Stomach (tissue), 8 donors: ENCODE measurements at regions not wholly inside any gene's neighbourhood (a gene's known extent, or its start where the extent isn't known, plus 50 kb on each side); places are given as distances from the start of the nearest gene placed in this dataset.
"Not testable (repeated sequence)": the region's sequence is repeated elsewhere in the genome, so short reads cannot be mapped to it uniquely, and the experiment has no call there.

Experiments used
- DNase-seq, 2 donors: peaks; one replicate each; pipeline versions ENCODE4 v3.0.0 to v3.0.0-alpha.2; 2013 to 2019
- H3K27ac ChIP-seq, 5 donors: fragments of 200-600 bp in 4 of 5; sonication (generic) in 4 of 5; one replicate each; pipeline ENCODE4 v1.5.1; 2013 to 2019; ENCODE audit warnings: mild to moderate bottlenecking in 1 of 5, moderate library complexity in 1 of 5
- H3K27me3 ChIP-seq, 3 donors: fragments of 200-600 bp; sonication (generic); one replicate each; pipeline ENCODE4 v1.5.1; 2017 to 2019; ENCODE audit warnings: mixed run types in 1 of 3
- H3K36me3 ChIP-seq, 4 donors: fragments of 200-600 bp; sonication (generic); 1 replicate in 3 of 4; 2 replicates in 1 of 4; pipeline ENCODE4 v1.5.1; 2016 to 2019
- H3K4me1 ChIP-seq, 4 donors: fragments of 200-600 bp; sonication (generic); one replicate each; pipeline ENCODE4 v1.5.1; 2016 to 2019
- H3K4me3 ChIP-seq, 4 donors: fragments of 200-600 bp; sonication (generic) in 3 of 4; one replicate each; pipeline ENCODE4 v1.5.1; 2016 to 2019; ENCODE audit warnings: mild to moderate bottlenecking in 1 of 4
- H3K9me3 ChIP-seq, 4 donors: fragments of 200-600 bp; sonication (generic); one replicate each; pipeline ENCODE4 v1.5.1; 2016 to 2019
- EP300 ChIP-seq: sonication (generic); formaldehyde crosslinking; IDR thresholded peaks from one replicate; pipeline ENCODE4 v1.6.1; 2017; ENCODE audit warnings: antibody characterized with exemption
- POLR2A ChIP-seq, 4 donors: fragments of 450-650 bp; IDR thresholded peaks; one replicate each; pipeline ENCODE4 v1.6.1; 2016; ENCODE audit warnings: antibody characterized with exemption in 4 of 4, control low read depth in 2 of 4, mild to moderate bottlenecking in 1 of 4, moderate library complexity in 1 of 4
- POLR2AphosphoS5 ChIP-seq, 3 donors: sonication (generic); formaldehyde crosslinking; IDR thresholded peaks; one replicate each; pipeline ENCODE4 v1.6.1; 2016; ENCODE audit warnings: antibody characterized with exemption in 3 of 3
- WGBS, 5 donors: extraction: QIAGEN DNeasy Blood & Tissue Kit in 3 of 5; methylation state at CpG; one replicate each; pipeline versions ENCODE4 v1.1.5 to v1.1.7; 2013 to 2018; 5-methylcytosine and 5-hydroxymethylcytosine counted together
- intact Hi-C: fragments of 100-400 bp; cut with DNase I; formaldehyde crosslinking; loops from one replicate; pipeline ENCODE4 v1.15.1; 2023; ENCODE audit warnings: low total_unique reads
- TF ChIP-seq, protein P1 (sequence below), 7 experiments: fragments of 450-650 bp in 4 of 7; fragments of 200-600 bp in 3 of 7; sonication (generic) in 3 of 7; IDR thresholded peaks; one replicate each; pipeline ENCODE4 v1.5.1; 2016 to 2019; ENCODE audit warnings: antibody characterized with exemption in 7 of 7, control low read depth in 2 of 7, mild to moderate bottlenecking in 1 of 7
- donor health status: healthy with polysubstance abuse.
- donor health status: Bipolar disorder and iron deficiency.
- donor health status: healthy.

DNA sequence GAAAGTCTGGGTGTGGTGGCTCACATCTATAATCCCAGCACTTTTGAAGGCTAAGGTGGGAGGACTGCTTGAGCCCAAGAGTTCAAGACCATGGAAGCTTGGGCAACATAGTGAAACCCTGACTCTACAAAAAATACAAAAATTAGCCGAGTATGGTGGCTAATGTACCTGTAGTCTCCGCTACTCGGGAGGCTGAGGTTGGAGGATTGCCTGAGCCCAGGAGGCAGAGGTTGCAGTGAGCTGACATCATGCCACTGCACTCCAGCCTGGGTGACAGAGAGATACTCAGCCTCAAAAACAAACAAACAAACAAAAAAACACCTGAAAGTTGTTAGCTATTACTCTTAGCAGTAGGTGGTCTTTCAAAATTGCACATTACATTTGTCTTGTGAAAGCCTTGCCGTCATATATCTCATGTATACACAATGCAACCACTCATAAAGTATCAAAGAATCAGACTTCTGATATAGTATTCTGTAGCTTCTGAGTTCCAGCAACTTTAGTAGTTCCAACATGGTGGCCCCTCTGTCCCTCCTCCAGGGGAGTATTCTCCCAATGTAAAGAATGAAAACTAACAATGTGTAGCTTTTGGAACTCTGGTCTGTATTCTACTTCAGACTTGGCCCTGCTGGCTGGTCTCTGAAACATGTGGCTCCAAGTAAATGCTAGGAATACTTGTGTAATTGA lies 101.5 kb downstream of the ZNF92 start:
- no peak for TF ChIP-seq POLR2A (IDR thresholded peaks at IDR 0.05)
- TF ChIP-seq, protein P1, sequence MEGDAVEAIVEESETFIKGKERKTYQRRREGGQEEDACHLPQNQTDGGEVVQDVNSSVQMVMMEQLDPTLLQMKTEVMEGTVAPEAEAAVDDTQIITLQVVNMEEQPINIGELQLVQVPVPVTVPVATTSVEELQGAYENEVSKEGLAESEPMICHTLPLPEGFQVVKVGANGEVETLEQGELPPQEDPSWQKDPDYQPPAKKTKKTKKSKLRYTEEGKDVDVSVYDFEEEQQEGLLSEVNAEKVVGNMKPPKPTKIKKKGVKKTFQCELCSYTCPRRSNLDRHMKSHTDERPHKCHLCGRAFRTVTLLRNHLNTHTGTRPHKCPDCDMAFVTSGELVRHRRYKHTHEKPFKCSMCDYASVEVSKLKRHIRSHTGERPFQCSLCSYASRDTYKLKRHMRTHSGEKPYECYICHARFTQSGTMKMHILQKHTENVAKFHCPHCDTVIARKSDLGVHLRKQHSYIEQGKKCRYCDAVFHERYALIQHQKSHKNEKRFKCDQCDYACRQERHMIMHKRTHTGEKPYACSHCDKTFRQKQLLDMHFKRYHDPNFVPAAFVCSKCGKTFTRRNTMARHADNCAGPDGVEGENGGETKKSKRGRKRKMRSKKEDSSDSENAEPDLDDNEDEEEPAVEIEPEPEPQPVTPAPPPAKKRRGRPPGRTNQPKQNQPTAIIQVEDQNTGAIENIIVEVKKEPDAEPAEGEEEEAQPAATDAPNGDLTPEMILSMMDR (IDR thresholded peaks at IDR 0.05): no peak
- no peak for TF ChIP-seq POLR2AphosphoS5 (IDR thresholded peaks at IDR 0.05)
- TF ChIP-seq EP300: no peak
- Histone ChIP-seq H3K4me1 (no peaks in the 10 kb centered on the region), H3K27ac (no peak overlapping the region), H3K36me3 (no peaks in the 10 kb centered on the region), H3K9me3 (peaks cover 0 to 29% (median 8%) of the 10 kb centered on the region in 4 donors), H3K27me3 (no peaks in the 10 kb centered on the region), H3K4me3 (no peak overlapping the region)
- WGBS, 5 donors: 85 to 92% (median 86%) methylated on average over 4 of the region's 4 CpGs
- intact Hi-C loops: no loop called here
- DNase-seq: no peak

- DNase-seq: peak in 1 of 2 donors; percentile 46
- Histone ChIP-seq H3K36me3 (no peaks in the 10 kb centered on the region), H3K9me3 (peaks cover 0 to 29% (median 11%) of the 10 kb centered on the region in 4 donors), H3K27ac (no peak overlapping the region), H3K4me1 (no peaks in the 10 kb centered on the region), H3K27me3 (no peaks in the 10 kb centered on the region), H3K4me3 (no peak overlapping the region)
- intact Hi-C loops: no loop called here
- 55 to 66% (median 60%) methylated on average over 8 of the region's 8 CpGs for WGBS, 5 donors
- no peak for TF ChIP-seq EP300
- TF ChIP-seq, protein P1 (IDR thresholded peaks at IDR 0.05): no peak
- no peak for TF ChIP-seq POLR2AphosphoS5 (IDR thresholded peaks at IDR 0.05)
- TF ChIP-seq POLR2A (IDR thresholded peaks at IDR 0.05): no peak
Observed at GRCh38 chr7:65475734-65476319, 102.2 kb downstream of the ZNF92 start.

- TF ChIP-seq POLR2AphosphoS5 (IDR thresholded peaks at IDR 0.05): no peak
- TF ChIP-seq POLR2A (IDR thresholded peaks at IDR 0.05): no peak
- no peak for TF ChIP-seq EP300
- TF ChIP-seq, protein P1 (IDR thresholded peaks at IDR 0.05): no peak
- intact Hi-C loops: no loop called here
- no peaks in the 10 kb centered on the region for H3K36me3 ChIP-seq
- DNase-seq: peak in 1 of 2 donors; percentile 10
- no peak overlapping the region for H3K27ac ChIP-seq
- no peaks in the 10 kb centered on the region for H3K27me3 ChIP-seq
- WGBS, 5 donors: 45 to 66% (median 61%) methylated on average over 6 of the region's 6 CpGs
- no peaks in the 10 kb centered on the region for H3K4me1 ChIP-seq
- no peak overlapping the region for H3K4me3 ChIP-seq
- H3K9me3 ChIP-seq: peaks cover 0 to 29% (median 11%) of the 10 kb centered on the region in 4 donors
Observed at GRCh38 chr7:65477326-65477725, 103.7 kb downstream of the ZNF92 start.

DNA sequence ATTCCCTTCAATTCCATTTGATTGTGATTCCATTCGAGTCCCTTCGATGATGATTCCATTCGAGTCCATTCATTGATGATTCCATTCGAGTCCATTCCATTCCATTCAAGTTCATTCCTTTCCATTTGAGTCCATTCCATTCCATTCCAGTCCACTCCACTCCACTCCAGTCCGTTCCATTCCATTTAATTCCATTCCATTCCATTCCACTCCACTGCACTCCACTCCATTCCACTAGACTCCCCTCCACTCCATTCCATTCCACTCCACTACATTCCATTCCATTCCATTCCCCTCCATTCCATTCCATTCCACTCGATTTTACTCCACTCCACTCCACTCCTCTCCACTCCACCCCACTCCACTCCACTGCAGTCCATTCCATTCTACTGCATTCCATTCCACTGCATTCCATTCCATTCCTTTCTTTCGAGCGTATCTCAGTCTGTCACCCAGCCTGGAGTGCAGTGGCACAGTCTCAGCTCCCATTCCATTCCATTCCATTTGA lies 115.7 kb downstream of the ZNF92 start:
- DNase-seq: no peak
- TF ChIP-seq POLR2AphosphoS5 (IDR thresholded peaks at IDR 0.05) (no peak), POLR2A (IDR thresholded peaks at IDR 0.05) (no peak), EP300 (no peak)
- TF ChIP-seq, protein P1 (IDR thresholded peaks at IDR 0.05): no peak
- no peaks in the 10 kb centered on the region for H3K36me3 ChIP-seq
- H3K9me3 ChIP-seq: peaks cover 7 to 52% (median 25%) of the 10 kb centered on the region in 4 donors
- no peak overlapping the region for H3K4me3 ChIP-seq
- H3K27ac ChIP-seq: no peak overlapping the region
- H3K27me3 ChIP-seq: no peaks in the 10 kb centered on the region
- H3K4me1 ChIP-seq: no peaks in the 10 kb centered on the region
- WGBS, 5 donors: 85 to 87% (median 85%) methylated on average over 8 of the region's 8 CpGs
- intact Hi-C loops: no loop called here

- H3K4me1 ChIP-seq, H3K9me3 ChIP-seq, intact Hi-C loops, H3K4me3 ChIP-seq, H3K27ac ChIP-seq, H3K36me3 ChIP-seq, H3K27me3 ChIP-seq, DNase-seq: not testable (repeated sequence)
- WGBS, 5 donors: 63 to 83% (median 77%) methylated on average over 2 of the region's 2 CpGs
Observed at GRCh38 chr7:65496697-65497096, 123.0 kb downstream of the ZNF92 start.
